Ovary (tissue), 7 donors: ENCODE measurements at regions not wholly inside any gene's neighbourhood (a gene's known extent, or its start where the extent isn't known, plus 50 kb on each side); places are given as distances from the start of the nearest gene placed in this dataset.

Experiments
- DNase-seq, 5 donors: peaks; one replicate each; pipeline ENCODE4 v3.0.0-alpha.2; 2019 to 2020
- H3K27ac ChIP-seq, 2 donors: fragments of 200-600 bp; one replicate each; pipeline versions ENCODE4 v1.5.1 to v1.8.0; 2019 to 2022
- H3K27me3 ChIP-seq: fragments of 200-600 bp; one replicate; pipeline ENCODE4 v1.8.0; 2022
- H3K36me3 ChIP-seq: fragments of 200-600 bp; sonication (generic); one replicate; pipeline ENCODE4 v1.5.1; 2019
- H3K4me1 ChIP-seq: one replicate; pipeline ENCODE4 v1.8.1; 2013; ENCODE audit warnings: mild to moderate bottlenecking, moderate library complexity; ENCODE audit not compliant: insufficient read depth
- H3K4me3 ChIP-seq: fragments of 200-600 bp; sonication (generic); one replicate; pipeline ENCODE4 v1.5.1; 2017
- H3K9me3 ChIP-seq, 2 donors: fragments of 200-600 bp in 1 of 2; sonication (generic) in 1 of 2; one replicate each; pipeline versions ENCODE4 v1.5.1 to v1.8.1; 2013 to 2019; ENCODE audit warnings: mild to moderate bottlenecking in 1 of 2, moderate library complexity in 1 of 2
- CTCF ChIP-seq, 3 donors: fragments of 450-650 bp in 2 of 3; fragments of 200-600 bp in 1 of 3; IDR thresholded peaks; one replicate each; pipeline versions ENCODE4 v1.5.1 to v1.8.0; 2016 to 2022; ENCODE audit warnings: antibody characterized with exemption in 3 of 3, mild to moderate bottlenecking in 1 of 3
- EP300 ChIP-seq: sonication (generic); formaldehyde crosslinking; IDR thresholded peaks from one replicate; pipeline ENCODE4 v1.6.1; 2017; ENCODE audit warnings: antibody characterized with exemption
- POLR2A ChIP-seq: fragments of 450-650 bp; IDR thresholded peaks from one replicate; pipeline ENCODE4 v1.6.1; 2017; ENCODE audit warnings: antibody characterized with exemption, mild to moderate bottlenecking, moderate library complexity
- WGBS, 3 donors: extraction: QIAGEN DNeasy Blood & Tissue Kit in 1 of 3; methylation state at CpG; one replicate each; pipeline versions ENCODE4 v1.1.5 to v1.1.7; 2013 to 2017; 5-methylcytosine and 5-hydroxymethylcytosine counted together
- intact Hi-C, 4 donors: fragments of 100-400 bp; cut with DNase I; formaldehyde crosslinking; loops; one replicate each; pipeline versions ENCODE4 v1.11.0 to v1.15.1; 2022 to 2023
- donor health status: DM: no; HTN: no; CAD: no; lungs with moderate emphysema.
- donor health status: DM: no; HTN: no; CAD: no.
- donor health status: Bipolar disorder and iron deficiency.
- donor health status: DM: no; HTN: no; CAD: no.
- donor health status: DM: yes; HTN: yes; CAD: no.

- H3K4me3 ChIP-seq: no peak overlapping the region
- WGBS, 3 donors: 85 to 100% (median 100%) methylated on average over 2 of the region's 2 CpGs
- H3K27ac ChIP-seq: no peak overlapping the region
- H3K4me1 ChIP-seq: no peaks in the 10 kb centered on the region
- H3K36me3 ChIP-seq: no peaks in the 10 kb centered on the region
- intact Hi-C loops: no loop called here
- DNase-seq: no peak
- no peak for TF ChIP-seq EP300
- no peaks in the 10 kb centered on the region for H3K9me3 ChIP-seq
- no peaks in the 10 kb centered on the region for H3K27me3 ChIP-seq
These were observed 115.3 kb upstream of the PCSK5 start for GRCh38 chr9:75775166-75775565.

DNA sequence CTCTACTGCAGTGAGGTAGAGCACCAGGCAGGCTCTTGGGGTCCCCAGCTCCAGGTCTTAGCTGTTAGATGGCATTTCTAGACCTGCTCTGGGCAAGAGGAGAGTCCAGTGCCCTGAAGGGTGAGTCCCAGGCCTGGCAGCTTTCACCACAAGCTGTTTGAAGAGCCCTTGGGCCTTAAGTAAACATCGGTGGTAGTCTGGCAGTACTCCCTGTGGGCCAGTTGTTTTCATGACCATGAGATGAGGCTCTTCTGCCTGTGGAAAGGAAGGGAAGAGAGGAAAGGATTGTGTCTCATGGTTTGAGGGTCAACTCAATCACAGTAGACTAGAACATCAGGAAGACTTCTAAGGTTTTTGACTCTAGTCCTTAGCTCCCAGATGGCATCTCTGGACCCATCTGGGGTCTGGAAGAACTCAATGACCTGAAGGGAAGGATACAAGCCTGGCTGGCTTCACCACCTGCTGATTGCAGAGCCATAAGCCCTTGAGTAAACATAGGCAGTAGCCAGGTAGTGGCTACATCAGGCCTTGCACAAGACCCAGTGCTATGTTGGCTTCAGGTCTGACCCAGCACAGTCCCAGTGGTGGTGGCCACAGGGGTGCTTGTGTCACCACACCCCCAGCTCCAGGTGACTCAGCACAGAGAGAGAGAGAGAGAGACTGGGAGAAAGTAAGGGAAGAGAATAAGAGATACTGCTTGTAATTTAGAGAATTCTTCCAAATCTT lies 114.3 kb upstream of the PCSK5 start:
- intact Hi-C loops: no loop called here
- Histone ChIP-seq H3K4me3 (no peak overlapping the region), H3K27me3 (no peaks in the 10 kb centered on the region), H3K9me3 (no peaks in the 10 kb centered on the region), H3K27ac (no peak overlapping the region), H3K36me3 (no peaks in the 10 kb centered on the region), H3K4me1 (no peaks in the 10 kb centered on the region)
- WGBS, 3 donors: 94 to 100% (median 96%) methylated on average over 1 of the region's 1 CpG
- no peak for DNase-seq
- TF ChIP-seq CTCF (IDR thresholded peaks at IDR 0.05): no peak
- no peak for TF ChIP-seq POLR2A
- no peak for TF ChIP-seq EP300

- no peak overlapping the region for H3K27ac ChIP-seq
- 58 to 75% (median 68%) methylated on average over 1 of the region's 1 CpG for WGBS, 3 donors
- intact Hi-C loops: no loop called here
- H3K36me3 ChIP-seq: no peaks in the 10 kb centered on the region
- TF ChIP-seq CTCF (IDR thresholded peaks at IDR 0.05) (no peak), EP300 (no peak), POLR2A (no peak)
- no peaks in the 10 kb centered on the region for H3K4me1 ChIP-seq
- H3K9me3 ChIP-seq: no peaks in the 10 kb centered on the region
- DNase-seq: no peak
- H3K4me3 ChIP-seq: no peak overlapping the region
- H3K27me3 ChIP-seq: no peaks in the 10 kb centered on the region
These were observed 110.3 kb upstream of the PCSK5 start for GRCh38 chr9:75780185-75780584.

DNA sequence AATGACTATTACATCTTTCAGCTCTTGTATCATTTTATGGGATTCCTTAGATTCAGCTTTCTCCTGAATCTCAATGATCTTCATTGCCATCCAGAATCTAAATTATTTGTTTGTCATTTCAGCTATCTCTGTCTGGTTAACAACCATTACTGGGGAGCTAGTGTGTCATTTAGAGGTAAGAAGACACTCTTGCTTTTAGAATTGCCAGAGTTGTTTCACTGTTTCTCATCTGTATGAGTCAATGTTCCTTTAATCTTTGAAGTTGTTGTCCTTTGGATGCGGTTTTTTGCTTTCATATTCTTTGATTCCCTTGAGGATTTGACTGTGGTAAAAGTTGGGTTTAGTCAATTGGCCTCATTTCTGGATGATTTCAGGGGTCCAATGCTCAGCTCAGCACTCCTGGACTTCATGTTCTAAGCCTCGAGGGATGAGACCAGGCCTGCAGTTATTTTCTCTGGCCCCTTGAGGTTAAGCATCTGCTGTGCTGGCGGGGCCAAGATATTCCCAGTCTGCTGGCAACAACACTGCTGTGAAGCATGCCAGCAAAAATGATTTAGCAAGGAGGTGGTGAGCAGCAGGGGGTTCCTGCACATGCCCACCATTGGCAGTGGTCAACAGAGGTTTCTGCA lies 102.4 kb upstream of the PCSK5 start:
- H3K4me1 ChIP-seq: peaks cover 4% of the 10 kb centered on the region
- TF ChIP-seq POLR2A (no peak), CTCF (IDR thresholded peaks at IDR 0.05) (no peak), EP300 (no peak)
- H3K27ac ChIP-seq: peak overlapping the region in 1 of 2 donors; percentile 58
- 4 to 11% (median 9%) methylated on average over 3 of the region's 3 CpGs for WGBS, 3 donors
- H3K9me3 ChIP-seq: no peaks in the 10 kb centered on the region
- no peaks in the 10 kb centered on the region for H3K27me3 ChIP-seq
- peak; percentile 25 to 75 (median 53) for DNase-seq
- H3K36me3 ChIP-seq: no peaks in the 10 kb centered on the region
- intact Hi-C loops: no loop called here
- H3K4me3 ChIP-seq: no peak overlapping the region

GRCh38 chr9:75797085-75797580 lies 93.3 kb upstream of the PCSK5 start:
- H3K36me3 ChIP-seq: no peaks in the 10 kb centered on the region
- intact Hi-C loops: no loop called here
- no peaks in the 10 kb centered on the region for H3K9me3 ChIP-seq
- H3K4me1 ChIP-seq: no peaks in the 10 kb centered on the region
- no peak overlapping the region for H3K4me3 ChIP-seq
- 84 to 89% (median 88%) methylated on average over 2 of the region's 2 CpGs for WGBS, 3 donors
- TF ChIP-seq POLR2A (no peak), CTCF (IDR thresholded peaks at IDR 0.05) (no peak), EP300 (no peak)
- H3K27ac ChIP-seq: no peak overlapping the region
- no peaks in the 10 kb centered on the region for H3K27me3 ChIP-seq
- DNase-seq: no peak
